GM12874 (cell line): ENCODE measurements at regions not wholly inside any gene's neighbourhood (a gene's known extent, or its start where the extent isn't known, plus 50 kb on each side); places are given as distances from the start of the nearest gene placed in this dataset.

Experiments used
- TF ChIP-seq, protein P1 (sequence below): IDR thresholded peaks from 2 replicates; pipeline ENCODE4 v1.5.1; 2011; ENCODE audit warnings: low read depth, mild to moderate bottlenecking, control low read depth, low read length, moderate library complexity; ENCODE audit not compliant: insufficient read depth

DNA sequence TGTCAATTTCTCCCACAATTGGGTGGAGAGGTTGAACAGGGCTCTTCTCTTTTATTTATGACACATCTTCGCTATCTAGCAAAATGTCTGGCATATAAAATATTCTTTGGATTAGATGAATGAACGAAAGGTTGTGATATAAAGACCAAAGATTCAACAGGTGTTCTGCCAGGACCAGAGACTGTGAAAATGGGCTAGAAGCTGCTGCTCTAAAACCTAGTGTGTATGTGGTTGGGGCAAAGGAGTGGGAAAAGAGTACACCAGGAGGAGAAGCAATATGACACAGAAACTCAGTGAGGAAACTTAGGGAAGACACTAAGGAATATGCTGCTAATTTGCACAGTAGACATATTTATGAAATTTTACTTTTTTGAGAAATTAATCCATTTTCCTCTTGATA, 102.0 kb upstream of the CCDC80 start:
- TF ChIP-seq, protein P1, sequence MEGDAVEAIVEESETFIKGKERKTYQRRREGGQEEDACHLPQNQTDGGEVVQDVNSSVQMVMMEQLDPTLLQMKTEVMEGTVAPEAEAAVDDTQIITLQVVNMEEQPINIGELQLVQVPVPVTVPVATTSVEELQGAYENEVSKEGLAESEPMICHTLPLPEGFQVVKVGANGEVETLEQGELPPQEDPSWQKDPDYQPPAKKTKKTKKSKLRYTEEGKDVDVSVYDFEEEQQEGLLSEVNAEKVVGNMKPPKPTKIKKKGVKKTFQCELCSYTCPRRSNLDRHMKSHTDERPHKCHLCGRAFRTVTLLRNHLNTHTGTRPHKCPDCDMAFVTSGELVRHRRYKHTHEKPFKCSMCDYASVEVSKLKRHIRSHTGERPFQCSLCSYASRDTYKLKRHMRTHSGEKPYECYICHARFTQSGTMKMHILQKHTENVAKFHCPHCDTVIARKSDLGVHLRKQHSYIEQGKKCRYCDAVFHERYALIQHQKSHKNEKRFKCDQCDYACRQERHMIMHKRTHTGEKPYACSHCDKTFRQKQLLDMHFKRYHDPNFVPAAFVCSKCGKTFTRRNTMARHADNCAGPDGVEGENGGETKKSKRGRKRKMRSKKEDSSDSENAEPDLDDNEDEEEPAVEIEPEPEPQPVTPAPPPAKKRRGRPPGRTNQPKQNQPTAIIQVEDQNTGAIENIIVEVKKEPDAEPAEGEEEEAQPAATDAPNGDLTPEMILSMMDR, result no peak

DNA sequence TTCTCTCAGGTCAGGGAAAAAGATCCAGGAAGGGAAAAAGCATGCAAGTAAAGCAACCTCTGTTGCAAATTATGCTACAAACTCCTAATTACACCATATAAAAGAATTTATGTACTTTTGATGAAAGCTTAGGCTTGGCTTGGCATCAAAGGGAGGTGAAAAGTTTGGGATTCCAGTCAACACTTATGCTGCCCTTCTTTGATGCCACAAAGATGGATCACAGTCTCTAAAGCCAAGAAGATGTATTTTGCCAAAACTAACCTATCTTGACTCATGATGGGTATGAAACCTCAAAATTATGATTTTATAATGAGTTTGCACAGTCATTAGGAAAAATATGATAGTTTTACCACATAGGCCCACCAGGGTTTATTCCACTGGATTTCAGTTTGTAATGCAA, 101.0 kb upstream of the CCDC80 start:
- TF ChIP-seq, protein P1, result no peak

DNA sequence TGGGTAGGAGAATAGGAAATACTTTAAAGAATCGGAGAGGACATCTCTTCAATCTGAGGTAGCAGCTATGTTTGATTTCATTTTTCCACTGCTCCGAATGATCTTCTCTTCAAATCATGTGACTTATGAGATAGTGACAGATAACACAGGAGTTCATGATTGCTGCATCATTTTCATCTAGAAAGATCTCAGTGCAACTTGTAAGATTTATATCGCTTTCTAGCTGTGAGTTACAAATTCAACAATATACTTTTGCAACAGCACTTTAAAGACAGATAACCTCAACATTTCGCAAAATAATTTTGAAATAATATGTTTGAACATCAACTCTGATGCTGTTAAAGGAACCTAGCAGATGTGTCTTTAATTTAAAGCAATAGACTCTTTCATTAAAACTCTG, 99.9 kb upstream of the CCDC80 start:
- TF ChIP-seq, protein P1, result no peak

DNA sequence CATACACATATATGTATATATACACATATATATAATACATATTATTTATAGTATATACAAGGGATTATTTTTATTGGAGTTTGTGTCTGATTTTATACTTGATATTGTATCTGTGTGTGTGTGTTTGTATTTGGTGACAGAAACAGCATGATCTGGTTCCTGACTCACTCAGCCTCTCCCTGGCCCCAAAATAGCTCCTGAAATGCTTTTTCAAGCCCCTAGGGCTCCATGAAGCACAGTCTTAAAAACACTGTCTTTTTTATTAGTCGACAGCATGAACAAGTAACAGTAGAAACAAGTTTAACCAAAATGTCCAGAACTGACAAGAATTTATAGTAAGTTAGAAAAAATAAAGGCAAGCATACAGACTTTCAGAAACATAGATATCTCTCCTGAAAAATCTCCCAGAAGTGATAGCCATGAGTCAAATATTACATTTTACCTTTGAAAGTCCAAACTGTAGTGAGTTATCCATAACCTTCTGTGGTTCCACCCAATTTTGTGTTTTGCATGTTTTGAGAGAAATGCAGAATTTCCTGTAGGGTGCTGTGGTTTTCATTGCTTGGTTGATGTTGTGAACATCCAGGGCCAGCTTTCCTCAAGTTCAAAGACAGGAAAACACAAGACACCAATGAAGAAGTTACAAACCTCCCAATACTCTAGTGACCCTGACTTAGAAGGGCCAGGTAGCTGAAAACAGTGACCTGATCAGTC, 98.5 kb upstream of the CCDC80 start:
- TF ChIP-seq, protein P1, result no peak

DNA sequence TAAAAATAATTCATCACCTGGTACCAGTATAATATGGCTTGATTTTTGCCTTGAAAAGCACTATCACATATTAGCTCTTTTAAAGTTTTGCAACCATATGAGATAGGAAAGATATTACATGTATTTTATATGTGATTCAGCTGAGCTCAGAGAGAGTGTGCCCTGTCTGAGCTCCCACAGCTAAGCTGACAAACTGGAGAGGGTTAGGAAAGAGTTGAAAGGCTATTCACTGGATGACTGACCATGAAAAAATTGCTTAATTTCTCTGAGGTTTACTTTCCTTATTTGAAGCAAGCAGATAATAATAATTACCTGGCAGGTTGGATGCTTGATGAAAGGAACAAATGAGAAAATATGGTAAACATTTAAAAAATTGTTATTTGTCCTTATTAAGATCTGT, 97.4 kb upstream of the CCDC80 start:
- TF ChIP-seq, protein P1, result no peak

DNA sequence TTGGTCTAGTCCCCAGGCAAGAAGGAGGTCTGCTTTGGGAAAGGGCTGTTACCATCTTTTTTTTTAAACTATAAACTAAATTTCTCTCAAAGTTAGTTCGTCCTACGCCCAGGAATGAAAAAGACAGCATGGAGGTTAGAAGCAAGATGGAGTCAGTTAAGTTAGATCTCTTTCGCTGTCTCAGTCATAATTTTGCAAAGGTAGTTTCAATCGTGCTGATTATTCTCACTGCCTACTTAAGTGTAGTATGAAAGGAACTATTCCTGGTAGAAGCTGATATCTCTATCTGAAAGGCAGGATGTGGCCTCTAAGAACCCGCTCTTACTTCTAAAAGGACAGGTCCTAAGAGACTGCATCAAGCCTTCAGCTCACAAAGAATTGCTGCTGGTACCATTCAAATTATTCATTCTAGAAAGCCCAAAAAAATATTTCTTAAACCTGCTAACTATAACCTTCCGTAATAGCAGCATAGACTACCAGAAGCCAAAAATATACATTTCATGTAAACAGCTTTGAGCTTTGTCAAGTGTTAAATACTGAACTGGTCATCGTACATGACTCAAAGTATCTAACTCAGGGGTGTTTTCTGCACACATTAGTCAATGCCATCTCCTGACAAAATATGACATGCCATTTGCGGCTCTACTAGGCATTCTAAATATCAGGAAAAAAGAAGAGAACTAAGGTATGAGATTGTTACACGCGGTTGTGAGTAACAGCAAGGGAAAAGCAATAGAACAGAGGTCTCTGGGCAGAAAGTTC, 96.0 kb upstream of the CCDC80 start:
- TF ChIP-seq, protein P1, result no peak

DNA sequence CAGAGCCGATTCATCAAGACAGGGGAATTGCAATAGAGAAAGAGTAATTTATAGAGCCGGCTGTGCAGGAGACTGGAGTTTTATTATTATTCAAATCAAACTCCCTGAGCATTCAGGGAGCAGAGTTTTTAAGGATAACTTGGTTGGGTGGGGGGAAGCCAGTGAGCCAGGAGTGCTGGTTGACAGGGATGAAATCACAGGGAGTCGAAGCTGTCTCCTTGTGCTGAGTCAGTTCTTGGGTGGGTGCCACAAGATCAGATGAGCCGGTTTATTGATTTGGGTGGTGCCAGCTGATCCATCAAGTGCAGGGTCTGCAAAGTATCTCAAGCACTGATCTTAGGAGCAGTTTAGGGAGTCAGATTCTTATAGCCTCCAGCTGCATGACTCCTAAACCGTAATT, 95.4 kb upstream of the CCDC80 start:
- TF ChIP-seq, protein P1, result no peak
